Fibroblast of lung (primary cell): ENCODE measurements at regions not wholly inside any gene's neighbourhood (a gene's known extent, or its start where the extent isn't known, plus 50 kb on each side); places are given as distances from the start of the nearest gene placed in this dataset.

ENCODE experiments used
- CTCF ChIP-seq, 2 donors: IDR thresholded peaks in 1 of 2; conservative IDR thresholded peaks in 1 of 2; 1 replicate in 1 of 2; 2 replicates in 1 of 2; pipeline ENCODE4 v1.5.1; 2011 to 2012; ENCODE audit warnings: low read length in 2 of 2, control low read depth in 1 of 2, inconsistent platforms in 1 of 2, low read depth in 1 of 2, mild to moderate bottlenecking in 1 of 2
- EZH2 ChIP-seq: IDR thresholded peaks from 2 replicates; pipeline ENCODE4 v1.5.1; 2012; ENCODE audit warnings: low read length, control low read depth, mild to moderate bottlenecking; ENCODE audit errors: missing control alignments

DNA sequence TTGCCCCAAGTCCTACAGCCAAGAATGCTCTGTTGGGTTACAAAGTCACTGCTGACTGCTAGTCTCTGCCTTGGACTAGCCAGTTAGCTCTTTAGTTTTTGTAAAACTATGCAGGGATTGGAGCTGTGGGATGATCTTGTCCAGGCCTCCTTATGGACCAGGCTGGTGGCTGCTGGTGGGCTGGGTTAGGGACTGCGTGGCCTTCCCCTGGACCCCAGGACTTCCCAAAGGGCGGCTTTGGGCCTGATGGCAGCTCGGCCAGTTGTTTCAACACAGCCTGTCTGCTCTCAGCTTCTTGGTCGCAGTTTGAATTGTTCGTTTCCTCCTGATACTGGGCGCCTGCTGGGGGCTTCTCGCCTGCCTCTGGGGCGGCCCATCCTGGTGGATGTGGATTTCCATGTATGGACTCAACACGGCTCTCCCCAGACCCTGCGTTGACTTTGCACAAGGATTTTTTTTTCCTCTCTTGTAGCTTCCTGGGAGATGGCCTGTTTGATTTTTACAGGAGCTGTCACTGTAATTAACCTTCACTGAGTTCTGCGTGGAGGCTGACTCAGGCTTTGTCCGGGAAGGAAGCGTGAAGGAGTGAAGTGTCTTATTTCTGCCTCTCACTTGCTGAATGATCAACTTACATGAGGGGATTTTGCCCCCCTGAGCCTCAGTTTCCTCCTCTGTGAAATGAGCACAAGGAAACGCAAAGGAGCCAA, 91.9 kb upstream of the NEURL1B start:
- TF ChIP-seq CTCF (conservative IDR thresholded peaks at IDR 0.05 in 1 of 2, IDR thresholded peaks at IDR 0.05 in 1 of 2; ENCODE audit: low read depth in 1 of 2, low read length in 2 of 2) = no peak
- no peak for TF ChIP-seq EZH2
